Esophagus squamous epithelium (tissue), 5 donors: ENCODE measurements at regions not wholly inside any gene's neighbourhood (a gene's known extent, or its start where the extent isn't known, plus 50 kb on each side); places are given as distances from the start of the nearest gene placed in this dataset.

ENCODE experiments used
- DNase-seq: peaks from one replicate; lab custom pipeline; 2025; lab: John Stamatoyannopoulos, UW
- H3K27ac ChIP-seq, 4 donors: fragments of 200-600 bp; sonication (generic); one replicate each; pipeline ENCODE4 v1.5.1; 2016 to 2019; ENCODE audit warnings: mild to moderate bottlenecking in 1 of 4
- H3K27me3 ChIP-seq, 4 donors: fragments of 200-600 bp; sonication (generic); 1 replicate in 3 of 4; 2 replicates in 1 of 4; pipeline versions ENCODE4 v1.5.1 to v1.6.0; 2017 to 2021; ENCODE audit warnings: antibody characterized with exemption in 1 of 4
- H3K36me3 ChIP-seq, 3 donors: fragments of 200-600 bp; sonication (generic); one replicate each; pipeline ENCODE4 v1.5.1; 2016 to 2019
- H3K4me1 ChIP-seq, 3 donors: fragments of 200-600 bp; sonication (generic); one replicate each; pipeline ENCODE4 v1.5.1; 2017 to 2019
- H3K4me3 ChIP-seq, 4 donors: fragments of 200-600 bp; sonication (generic); 1 replicate in 3 of 4; 2 replicates in 1 of 4; pipeline ENCODE4 v1.5.1; 2016 to 2019; ENCODE audit warnings: mild to moderate bottlenecking in 2 of 4, moderate library complexity in 1 of 4
- H3K9me3 ChIP-seq, 3 donors: fragments of 200-600 bp; sonication (generic); one replicate each; pipeline ENCODE4 v1.5.1; 2016 to 2019
- CTCF ChIP-seq, 6 experiments: fragments of 450-650 bp in 4 of 6; fragments of 200-600 bp in 2 of 6; sonication (generic) in 2 of 6; IDR thresholded peaks; one replicate each; pipeline ENCODE4 v1.5.1; 2016 to 2019; ENCODE audit warnings: antibody characterized with exemption in 6 of 6, mild to moderate bottlenecking in 4 of 6, moderate library complexity in 4 of 6
- POLR2A ChIP-seq, 4 donors: fragments of 450-650 bp; IDR thresholded peaks; one replicate each; pipeline ENCODE4 v1.6.1; 2017; ENCODE audit warnings: antibody characterized with exemption in 4 of 4, mild to moderate bottlenecking in 4 of 4, moderate library complexity in 3 of 4
- WGBS, 2 donors: methylation state at CpG; one replicate each; pipeline ENCODE4 v1.1.5; 2018; 5-methylcytosine and 5-hydroxymethylcytosine counted together
- intact Hi-C: fragments of 100-400 bp; cut with DNase I; formaldehyde crosslinking; loops from one replicate; pipeline ENCODE4 v1.15.0; 2022
- donor health status: DM: yes; HTN: yes; CAD: no.

- no peak overlapping the region for H3K4me3 ChIP-seq
- intact Hi-C loops: no loop called here
- peaks cover 0 to 40% (median 0%) of the 10 kb centered on the region in 3 donors for H3K4me1 ChIP-seq
- no peaks in the 10 kb centered on the region for H3K9me3 ChIP-seq
- TF ChIP-seq POLR2A (IDR thresholded peaks at IDR 0.05): no peak
- TF ChIP-seq CTCF (IDR thresholded peaks at IDR 0.05): no peak
- no peak for DNase-seq
- no peaks in the 10 kb centered on the region for H3K36me3 ChIP-seq
- H3K27me3 ChIP-seq: no peaks in the 10 kb centered on the region
- WGBS, 2 donors: 58 to 64% methylated on average over 3 of the region's 3 CpGs
- peak overlapping the region in 1 of 4 donors; percentile 7 for H3K27ac ChIP-seq
Measured at GRCh38 chr6:21845018-21845417, 251.5 kb downstream of the SOX4 start.

DNA sequence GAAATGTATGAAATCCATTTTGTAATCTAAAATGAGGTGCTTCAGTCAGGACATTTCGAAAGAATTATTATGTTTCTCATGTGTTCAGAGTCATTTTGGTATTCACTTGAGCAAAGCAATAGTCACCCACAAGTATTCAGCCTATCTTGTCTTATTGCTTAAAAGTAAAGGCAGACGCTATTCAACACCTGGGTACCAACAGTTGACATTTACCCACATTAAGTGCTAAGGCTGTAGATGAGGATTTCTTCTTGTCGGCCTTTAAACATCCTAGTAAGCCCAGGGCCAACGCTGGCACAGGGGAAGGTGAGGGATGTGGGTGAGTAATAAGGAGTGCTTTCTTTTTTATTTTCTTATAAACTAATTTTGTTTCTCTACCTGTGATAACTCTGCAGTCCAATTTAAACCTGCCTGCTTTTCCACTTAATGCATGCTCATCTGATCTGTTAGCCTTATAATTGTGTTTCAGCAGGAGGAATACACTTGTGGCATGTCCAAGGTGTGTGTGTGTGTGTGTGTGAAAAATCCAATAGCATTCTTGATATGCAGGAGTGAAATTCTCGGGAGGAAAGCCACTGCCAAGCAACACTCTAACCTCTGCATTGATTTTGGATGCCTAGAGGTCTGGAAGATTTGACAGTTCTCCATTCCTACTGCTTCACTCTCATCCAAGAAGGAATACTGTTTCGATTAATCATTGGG is 252.0 kb downstream of the SOX4 start:
- Histone ChIP-seq H3K36me3 (no peaks in the 10 kb centered on the region), H3K9me3 (no peaks in the 10 kb centered on the region), H3K27me3 (no peaks in the 10 kb centered on the region), H3K4me3 (no peak overlapping the region), H3K27ac (peak overlapping the region in 1 of 4 donors; percentile 7), H3K4me1 (peaks cover 0 to 40% (median 0%) of the 10 kb centered on the region in 3 donors)
- TF ChIP-seq CTCF (IDR thresholded peaks at IDR 0.05) (no peak), POLR2A (IDR thresholded peaks at IDR 0.05) (no peak)
- no peak for DNase-seq
- 73 to 81% methylated on average over 6 of the region's 6 CpGs for WGBS, 2 donors
- intact Hi-C loops: no loop called here

DNA sequence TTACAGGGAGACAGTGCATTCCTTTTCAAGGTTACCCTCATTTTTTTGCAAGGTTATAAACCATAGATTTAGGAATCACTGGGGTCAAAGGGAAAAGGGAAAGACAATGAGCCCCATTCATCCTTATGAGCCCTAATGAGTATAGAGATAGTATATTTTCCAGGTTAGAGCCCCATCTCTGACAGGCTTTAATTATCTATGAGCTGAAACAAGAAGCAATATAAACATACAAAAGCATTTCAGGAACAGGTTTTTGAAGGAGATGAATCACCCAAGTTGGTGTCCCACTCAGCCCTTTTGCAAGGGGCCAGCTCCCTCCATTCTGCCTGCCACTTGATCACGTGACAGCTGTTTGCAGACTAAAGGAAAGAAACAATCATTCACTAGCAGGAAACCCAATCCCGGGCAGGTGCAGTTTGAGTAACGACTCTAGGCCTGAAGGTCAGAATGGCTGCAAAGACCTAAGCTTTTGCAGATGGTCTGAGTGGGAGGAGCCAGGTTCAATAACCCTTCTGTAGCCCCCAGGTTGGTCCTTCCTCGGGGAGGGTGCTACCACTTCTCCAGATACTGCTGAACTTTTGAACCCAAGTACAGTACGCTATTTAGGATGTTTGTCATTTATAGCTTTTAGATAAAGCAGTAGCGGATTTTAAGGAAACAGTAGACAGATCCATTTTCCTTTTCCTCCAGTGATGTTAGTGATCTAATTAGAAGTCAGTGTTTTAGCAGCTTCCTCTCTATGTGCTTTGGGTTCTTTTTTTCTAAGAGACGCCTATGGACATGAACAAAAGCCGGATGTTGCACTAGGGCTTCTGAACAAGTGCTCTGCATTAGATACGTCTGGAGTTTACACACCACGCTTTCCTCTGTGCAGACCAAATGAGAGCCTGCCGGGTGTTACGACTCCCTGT is 253.2 kb downstream of the SOX4 start:
- no peak overlapping the region for H3K4me3 ChIP-seq
- no peak overlapping the region for H3K27ac ChIP-seq
- no peaks in the 10 kb centered on the region for H3K27me3 ChIP-seq
- H3K36me3 ChIP-seq: no peaks in the 10 kb centered on the region
- DNase-seq: no peak
- intact Hi-C loops: no loop called here
- no peaks in the 10 kb centered on the region for H3K9me3 ChIP-seq
- 62 to 66% methylated on average over 12 of the region's 12 CpGs for WGBS, 2 donors
- H3K4me1 ChIP-seq: peaks cover 0 to 40% (median 0%) of the 10 kb centered on the region in 3 donors
- TF ChIP-seq CTCF (IDR thresholded peaks at IDR 0.05): no peak
- no peak for TF ChIP-seq POLR2A (IDR thresholded peaks at IDR 0.05)

- DNase-seq: no peak
- intact Hi-C loops: no loop called here
- WGBS, 2 donors: 59 to 64% methylated on average over 5 of the region's 5 CpGs
- H3K9me3 ChIP-seq: no peaks in the 10 kb centered on the region
- H3K4me1 ChIP-seq: peaks cover 0 to 40% (median 0%) of the 10 kb centered on the region in 3 donors
- H3K4me3 ChIP-seq: no peak overlapping the region
- TF ChIP-seq CTCF (IDR thresholded peaks at IDR 0.05): no peak
- no peak for TF ChIP-seq POLR2A (IDR thresholded peaks at IDR 0.05)
- H3K27ac ChIP-seq: no peak overlapping the region
- H3K36me3 ChIP-seq: no peaks in the 10 kb centered on the region
- no peaks in the 10 kb centered on the region for H3K27me3 ChIP-seq
Measured at GRCh38 chr6:21847711-21848480, 254.3 kb downstream of the SOX4 start.
